PFSK-1 (cell line): ENCODE measurements at regions not wholly inside any gene's neighbourhood (a gene's known extent, or its start where the extent isn't known, plus 50 kb on each side); places are given as distances from the start of the nearest gene placed in this dataset.

ENCODE experiments used
- POLR2AphosphoS5 ChIP-seq: IDR thresholded peaks from 2 replicates; pipeline ENCODE4 v1.6.1; 2012; ENCODE audit warnings: low read depth, mild to moderate bottlenecking, control low read depth, low read length, moderate library complexity
- SIN3A ChIP-seq: IDR thresholded peaks from 2 replicates; pipeline ENCODE4 v1.6.1; 2012; ENCODE audit warnings: mild to moderate bottlenecking, low read length, moderate library complexity, borderline replicate concordance; ENCODE audit not compliant: insufficient read depth
- TAF1 ChIP-seq: IDR thresholded peaks from 2 replicates; pipeline ENCODE4 v1.6.1; 2012; ENCODE audit warnings: low read length, control low read depth, borderline replicate concordance; ENCODE audit not compliant: insufficient read depth
- TF ChIP-seq, protein P1 (sequence below), 2 experiments: IDR thresholded peaks; 2 replicates each; pipeline versions ENCODE4 v1.6.1 to v1.8.0; 2011 to 2012; ENCODE audit warnings: low read depth in 2 of 2, low read length in 2 of 2, control low read depth in 1 of 2, inconsistent platforms in 1 of 2, mild to moderate bottlenecking in 1 of 2, moderate library complexity in 1 of 2; ENCODE audit not compliant: insufficient read depth in 1 of 2

DNA sequence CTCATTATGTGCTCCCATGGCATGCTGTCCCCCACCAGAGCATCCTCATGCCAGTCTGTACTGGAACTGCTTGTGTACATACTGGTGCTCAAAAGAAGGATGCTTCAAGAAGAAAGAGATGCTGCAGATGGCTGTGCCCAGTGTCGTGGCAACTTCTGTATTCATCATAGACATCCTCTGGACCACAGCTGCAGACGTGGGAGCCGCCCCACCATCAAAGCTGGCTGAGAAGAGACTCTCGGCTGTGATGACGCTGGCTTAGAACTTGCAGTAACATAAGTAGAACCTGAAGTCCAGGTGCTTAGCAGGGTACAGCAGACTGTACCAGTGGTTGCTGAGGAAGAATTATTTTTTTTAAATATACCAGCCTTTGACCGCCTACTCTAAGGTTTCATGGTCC is 112.6 kb upstream of the ARHGAP5 start:
- TF ChIP-seq TAF1, result no peak
- TF ChIP-seq POLR2AphosphoS5, result no peak
- TF ChIP-seq, protein P1, sequence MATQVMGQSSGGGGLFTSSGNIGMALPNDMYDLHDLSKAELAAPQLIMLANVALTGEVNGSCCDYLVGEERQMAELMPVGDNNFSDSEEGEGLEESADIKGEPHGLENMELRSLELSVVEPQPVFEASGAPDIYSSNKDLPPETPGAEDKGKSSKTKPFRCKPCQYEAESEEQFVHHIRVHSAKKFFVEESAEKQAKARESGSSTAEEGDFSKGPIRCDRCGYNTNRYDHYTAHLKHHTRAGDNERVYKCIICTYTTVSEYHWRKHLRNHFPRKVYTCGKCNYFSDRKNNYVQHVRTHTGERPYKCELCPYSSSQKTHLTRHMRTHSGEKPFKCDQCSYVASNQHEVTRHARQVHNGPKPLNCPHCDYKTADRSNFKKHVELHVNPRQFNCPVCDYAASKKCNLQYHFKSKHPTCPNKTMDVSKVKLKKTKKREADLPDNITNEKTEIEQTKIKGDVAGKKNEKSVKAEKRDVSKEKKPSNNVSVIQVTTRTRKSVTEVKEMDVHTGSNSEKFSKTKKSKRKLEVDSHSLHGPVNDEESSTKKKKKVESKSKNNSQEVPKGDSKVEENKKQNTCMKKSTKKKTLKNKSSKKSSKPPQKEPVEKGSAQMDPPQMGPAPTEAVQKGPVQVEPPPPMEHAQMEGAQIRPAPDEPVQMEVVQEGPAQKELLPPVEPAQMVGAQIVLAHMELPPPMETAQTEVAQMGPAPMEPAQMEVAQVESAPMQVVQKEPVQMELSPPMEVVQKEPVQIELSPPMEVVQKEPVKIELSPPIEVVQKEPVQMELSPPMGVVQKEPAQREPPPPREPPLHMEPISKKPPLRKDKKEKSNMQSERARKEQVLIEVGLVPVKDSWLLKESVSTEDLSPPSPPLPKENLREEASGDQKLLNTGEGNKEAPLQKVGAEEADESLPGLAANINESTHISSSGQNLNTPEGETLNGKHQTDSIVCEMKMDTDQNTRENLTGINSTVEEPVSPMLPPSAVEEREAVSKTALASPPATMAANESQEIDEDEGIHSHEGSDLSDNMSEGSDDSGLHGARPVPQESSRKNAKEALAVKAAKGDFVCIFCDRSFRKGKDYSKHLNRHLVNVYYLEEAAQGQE (IDR thresholded peaks at IDR 0.05; ENCODE audit: insufficient read depth in 1 of 2, low read depth in 2 of 2, low read length in 2 of 2), result no peak
- no peak for TF ChIP-seq SIN3A
